ENCODE measurements at regions not wholly inside any gene's neighbourhood (a gene's known extent, or its start where the extent isn't known, plus 50 kb on each side); places are given as distances from the start of the nearest gene placed in this dataset.

- Histone ChIP-seq H3K79me2 (ENCODE audit: insufficient read depth, low read length) (no peaks in the 10 kb centered on the region), H3K4me2 (ENCODE audit: low read depth, low read length, poor library complexity, severe bottlenecking) (no peak overlapping the region), H3K9me3 (ENCODE audit: insufficient read depth, low read length) (no peaks in the 10 kb centered on the region), H3K27ac (ENCODE audit: low read depth, low read length) (no peak overlapping the region), H4K20me1 (ENCODE audit: low read depth, low read length) (no peaks in the 10 kb centered on the region), H3K9me2 (replicated peaks; ENCODE audit: insufficient read depth, low read length) (no peaks in the 10 kb centered on the region), H3K27me3 (ENCODE audit: low read length) (no peaks in the 10 kb centered on the region), H2AFZ (ENCODE audit: low read depth, low read length, severe bottlenecking) (no peak overlapping the region), H3F3A (ENCODE audit: insufficient read depth) (no peaks in the 10 kb centered on the region), H3K36me3 (ENCODE audit: low read length) (no peaks in the 10 kb centered on the region), H3K4me3 (ENCODE audit: insufficient read depth, low read length, poor library complexity, severe bottlenecking) (no peak overlapping the region), H3K9ac (ENCODE audit: low read length) (no peak overlapping the region)
- TF ChIP-seq EZH2phosphoT487 (conservative IDR thresholded peaks at IDR 0.05; ENCODE audit: low read length): no peak
- no peak for TF ChIP-seq CTCF (IDR thresholded peaks at IDR 0.05; ENCODE audit: insufficient read depth, low read length, poor library complexity, severe bottlenecking)
Measured at GRCh38 chr5:2003206-2003605, 120.5 kb upstream of the IRX4 start.

GRCh38 chr5:2001300-2001699, 118.6 kb upstream of the IRX4 start:
- H3K9ac ChIP-seq (ENCODE audit: low read length): no peak overlapping the region
- no peak overlapping the region for H2AFZ ChIP-seq (ENCODE audit: low read depth, low read length, severe bottlenecking)
- no peaks in the 10 kb centered on the region for H3K79me2 ChIP-seq (ENCODE audit: insufficient read depth, low read length)
- TF ChIP-seq CTCF (IDR thresholded peaks at IDR 0.05; ENCODE audit: insufficient read depth, low read length, poor library complexity, severe bottlenecking) (no peak), EZH2phosphoT487 (conservative IDR thresholded peaks at IDR 0.05; ENCODE audit: low read length) (no peak)
- no peaks in the 10 kb centered on the region for H4K20me1 ChIP-seq (ENCODE audit: low read depth, low read length)
- no peak overlapping the region for H3K4me2 ChIP-seq (ENCODE audit: low read depth, low read length, poor library complexity, severe bottlenecking)
- no peaks in the 10 kb centered on the region for H3K36me3 ChIP-seq (ENCODE audit: low read length)
- no peaks in the 10 kb centered on the region for H3F3A ChIP-seq (ENCODE audit: insufficient read depth)
- H3K9me3 ChIP-seq (ENCODE audit: insufficient read depth, low read length): no peaks in the 10 kb centered on the region
- no peak overlapping the region for H3K4me3 ChIP-seq (ENCODE audit: insufficient read depth, low read length, poor library complexity, severe bottlenecking)
- H3K27ac ChIP-seq (ENCODE audit: low read depth, low read length): no peak overlapping the region
- no peaks in the 10 kb centered on the region for H3K27me3 ChIP-seq (ENCODE audit: low read length)
- H3K9me2 ChIP-seq (replicated peaks; ENCODE audit: insufficient read depth, low read length): no peaks in the 10 kb centered on the region

GRCh38 chr5:2000591-2000990, 117.9 kb upstream of the IRX4 start:
- Histone ChIP-seq H3F3A (ENCODE audit: insufficient read depth) (no peaks in the 10 kb centered on the region), H3K27me3 (ENCODE audit: low read length) (no peaks in the 10 kb centered on the region), H3K9me2 (replicated peaks; ENCODE audit: insufficient read depth, low read length) (no peaks in the 10 kb centered on the region), H3K9me3 (ENCODE audit: insufficient read depth, low read length) (no peaks in the 10 kb centered on the region), H4K20me1 (ENCODE audit: low read depth, low read length) (no peaks in the 10 kb centered on the region), H2AFZ (ENCODE audit: low read depth, low read length, severe bottlenecking) (no peak overlapping the region), H3K4me3 (ENCODE audit: insufficient read depth, low read length, poor library complexity, severe bottlenecking) (no peak overlapping the region), H3K27ac (ENCODE audit: low read depth, low read length) (no peak overlapping the region), H3K9ac (ENCODE audit: low read length) (no peak overlapping the region), H3K36me3 (ENCODE audit: low read length) (no peaks in the 10 kb centered on the region), H3K79me2 (ENCODE audit: insufficient read depth, low read length) (no peaks in the 10 kb centered on the region), H3K4me2 (ENCODE audit: low read depth, low read length, poor library complexity, severe bottlenecking) (no peak overlapping the region)
- TF ChIP-seq EZH2phosphoT487 (conservative IDR thresholded peaks at IDR 0.05; ENCODE audit: low read length) (no peak), CTCF (IDR thresholded peaks at IDR 0.05; ENCODE audit: insufficient read depth, low read length, poor library complexity, severe bottlenecking) (no peak)

- Histone ChIP-seq H3K9me2 (replicated peaks; ENCODE audit: insufficient read depth, low read length) (no peaks in the 10 kb centered on the region), H3K27ac (ENCODE audit: low read depth, low read length) (no peak overlapping the region), H3F3A (ENCODE audit: insufficient read depth) (no peaks in the 10 kb centered on the region), H3K9me3 (ENCODE audit: insufficient read depth, low read length) (no peaks in the 10 kb centered on the region), H3K36me3 (ENCODE audit: low read length) (no peaks in the 10 kb centered on the region), H3K9ac (ENCODE audit: low read length) (no peak overlapping the region), H4K20me1 (ENCODE audit: low read depth, low read length) (no peaks in the 10 kb centered on the region), H3K79me2 (ENCODE audit: insufficient read depth, low read length) (no peaks in the 10 kb centered on the region), H3K27me3 (ENCODE audit: low read length) (no peaks in the 10 kb centered on the region), H3K4me2 (ENCODE audit: low read depth, low read length, poor library complexity, severe bottlenecking) (no peak overlapping the region), H3K4me3 (ENCODE audit: insufficient read depth, low read length, poor library complexity, severe bottlenecking) (no peak overlapping the region), H2AFZ (ENCODE audit: low read depth, low read length, severe bottlenecking) (no peak overlapping the region)
- TF ChIP-seq CTCF (IDR thresholded peaks at IDR 0.05; ENCODE audit: insufficient read depth, low read length, poor library complexity, severe bottlenecking) (no peak), EZH2phosphoT487 (conservative IDR thresholded peaks at IDR 0.05; ENCODE audit: low read length) (no peak)
Measured at GRCh38 chr5:1999794-2000193, 117.1 kb upstream of the IRX4 start.
